Endodermal cell (in vitro differentiated cells): ENCODE measurements at regions not wholly inside any gene's neighbourhood (a gene's known extent, or its start where the extent isn't known, plus 50 kb on each side); places are given as distances from the start of the nearest gene placed in this dataset.

ENCODE experiments used
- DNase-seq: peaks from one replicate; pipeline ENCODE4 v3.0.0-alpha.2; 2017
- H3K27ac ChIP-seq: 2 replicates; pipeline ENCODE4 v1.5.1; 2013; ENCODE audit warnings: mild to moderate bottlenecking, low read depth, low read length, moderate library complexity
- H3K27me3 ChIP-seq: 2 replicates; pipeline ENCODE4 v1.6.1; 2013; ENCODE audit warnings: mild to moderate bottlenecking, low read length, moderate library complexity; ENCODE audit not compliant: insufficient read depth, control insufficient read depth, poor library complexity, severe bottlenecking
- H3K36me3 ChIP-seq: 2 replicates; pipeline ENCODE4 v1.7.0; 2013; ENCODE audit warnings: mild to moderate bottlenecking, low read length, moderate library complexity; ENCODE audit not compliant: control insufficient read depth, insufficient read depth
- H3K4me1 ChIP-seq: one replicate; pipeline ENCODE4 v1.7.0; 2013; ENCODE audit warnings: low read length; ENCODE audit not compliant: control insufficient read depth, insufficient read depth
- H3K4me3 ChIP-seq: 2 replicates; pipeline ENCODE4 v1.5.1; 2013; ENCODE audit warnings: mild to moderate bottlenecking, low read length, moderate library complexity
- H3K9ac ChIP-seq: 2 replicates; pipeline ENCODE4 v1.6.1; 2013; ENCODE audit warnings: mild to moderate bottlenecking, low read length, moderate library complexity; ENCODE audit not compliant: poor library complexity, severe bottlenecking; ENCODE audit errors: extremely low read depth
- H3K9me3 ChIP-seq: 2 replicates; pipeline ENCODE4 v1.6.1; 2013; ENCODE audit warnings: mild to moderate bottlenecking, low read length, moderate library complexity; ENCODE audit not compliant: control insufficient read depth
- H3K27ac Mint-ChIP-seq: 2 replicates; pipeline ENCODE4 v1.8.0; 2020; ENCODE audit warnings: mixed read lengths
- H3K27me3 Mint-ChIP-seq: 2 replicates; pipeline ENCODE4 v1.8.0; 2021; ENCODE audit warnings: mild to moderate bottlenecking, mixed read lengths; ENCODE audit not compliant: insufficient read depth
- H3K36me3 Mint-ChIP-seq: 2 replicates; pipeline ENCODE4 v1.8.0; 2020; ENCODE audit warnings: low read depth, mixed read lengths
- H3K4me1 Mint-ChIP-seq: 2 replicates; pipeline ENCODE4 v1.8.0; 2020; ENCODE audit warnings: mixed read lengths
- H3K4me3 Mint-ChIP-seq: 2 replicates; pipeline ENCODE4 v1.8.0; 2020; ENCODE audit warnings: mild to moderate bottlenecking, moderate library complexity, mixed read lengths
- H3K9me3 Mint-ChIP-seq: 2 replicates; pipeline ENCODE4 v1.8.0; 2020; ENCODE audit warnings: mild to moderate bottlenecking, mixed read lengths
- WGBS, 2 experiments: methylation state at CpG; one replicate each; pipeline versions ENCODE4 v1.1.5 to v1.1.7; 2013; ENCODE audit warnings: missing lambda C conversion rate in 2 of 2, mixed read lengths in 1 of 2; ENCODE audit not compliant: insufficient coverage in 1 of 2, insufficient read length in 1 of 2; 5-methylcytosine and 5-hydroxymethylcytosine counted together
- TF ChIP-seq, protein P1 (sequence below): fragments of 200-600 bp; sonication (generic); conservative IDR thresholded peaks from 2 replicates; pipeline ENCODE4 v1.5.0; 2021; ENCODE audit warnings: antibody characterized with exemption, mild to moderate bottlenecking

DNA sequence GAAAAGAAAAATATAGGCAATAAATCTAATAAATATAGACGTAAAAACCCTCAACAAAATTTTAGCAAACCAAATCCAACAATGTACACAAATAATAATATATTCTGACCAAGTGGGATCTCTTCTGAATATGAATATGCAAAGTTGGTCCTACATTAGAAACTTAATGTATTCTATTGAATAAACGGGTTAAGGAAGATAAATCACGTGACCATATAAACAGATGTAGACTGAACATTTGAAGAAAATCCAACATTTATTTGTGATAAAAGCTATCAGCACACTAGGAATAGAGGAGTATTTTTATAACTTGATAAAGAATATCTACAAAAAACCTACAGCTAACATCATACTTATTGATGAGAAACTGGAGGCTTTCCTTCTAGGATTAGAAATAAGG, 502.8 kb upstream of the KIF2B start:
- Mint-ChIP-seq H3K4me1 (no peaks in the 10 kb centered on the region), H3K4me3 (no peak overlapping the region), H3K27ac (no peak overlapping the region), H3K36me3 (peaks cover 3% of the 10 kb centered on the region), H3K27me3 (no peaks in the 10 kb centered on the region), H3K9me3 (peaks cover 12% of the 10 kb centered on the region)
- Histone ChIP-seq H3K4me3 (no peak overlapping the region), H3K4me1 (no peaks in the 10 kb centered on the region), H3K9ac (no peak overlapping the region), H3K9me3 (peaks cover 9% of the 10 kb centered on the region), H3K27ac (no peak overlapping the region), H3K27me3 (no peaks in the 10 kb centered on the region), H3K36me3 (no peaks in the 10 kb centered on the region)
- no peak for DNase-seq
- 100% methylated on average over 3 of the region's 3 CpGs; no CpG with 5 or more reads in 1 of the 2 experiments for WGBS, 2 experiments
- TF ChIP-seq, protein P1, sequence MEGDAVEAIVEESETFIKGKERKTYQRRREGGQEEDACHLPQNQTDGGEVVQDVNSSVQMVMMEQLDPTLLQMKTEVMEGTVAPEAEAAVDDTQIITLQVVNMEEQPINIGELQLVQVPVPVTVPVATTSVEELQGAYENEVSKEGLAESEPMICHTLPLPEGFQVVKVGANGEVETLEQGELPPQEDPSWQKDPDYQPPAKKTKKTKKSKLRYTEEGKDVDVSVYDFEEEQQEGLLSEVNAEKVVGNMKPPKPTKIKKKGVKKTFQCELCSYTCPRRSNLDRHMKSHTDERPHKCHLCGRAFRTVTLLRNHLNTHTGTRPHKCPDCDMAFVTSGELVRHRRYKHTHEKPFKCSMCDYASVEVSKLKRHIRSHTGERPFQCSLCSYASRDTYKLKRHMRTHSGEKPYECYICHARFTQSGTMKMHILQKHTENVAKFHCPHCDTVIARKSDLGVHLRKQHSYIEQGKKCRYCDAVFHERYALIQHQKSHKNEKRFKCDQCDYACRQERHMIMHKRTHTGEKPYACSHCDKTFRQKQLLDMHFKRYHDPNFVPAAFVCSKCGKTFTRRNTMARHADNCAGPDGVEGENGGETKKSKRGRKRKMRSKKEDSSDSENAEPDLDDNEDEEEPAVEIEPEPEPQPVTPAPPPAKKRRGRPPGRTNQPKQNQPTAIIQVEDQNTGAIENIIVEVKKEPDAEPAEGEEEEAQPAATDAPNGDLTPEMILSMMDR: no peak

DNA sequence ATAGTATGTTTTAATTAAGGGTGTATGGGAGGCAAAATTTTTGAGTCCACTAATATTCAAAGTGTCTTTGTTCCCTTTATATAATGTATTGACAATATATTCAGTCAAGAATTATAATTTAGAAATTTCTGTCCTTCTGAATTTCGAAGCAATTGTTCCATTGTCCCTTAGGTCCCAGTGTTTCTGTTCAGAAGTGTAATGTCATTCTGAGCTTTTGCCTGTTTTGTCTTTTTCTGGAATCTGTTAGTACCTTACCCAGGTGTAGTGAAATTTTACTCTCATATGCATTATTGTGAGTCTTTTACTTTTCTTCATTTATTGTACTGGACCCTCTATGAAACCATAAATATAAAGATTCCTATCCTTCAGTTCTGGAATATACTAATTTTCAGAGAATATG, 505.7 kb upstream of the KIF2B start:
- no peak overlapping the region for H3K27ac ChIP-seq
- Mint-ChIP-seq H3K4me3 (no peak overlapping the region), H3K27ac (no peak overlapping the region), H3K4me1 (no peaks in the 10 kb centered on the region), H3K9me3 (peaks cover 12% of the 10 kb centered on the region), H3K27me3 (no peaks in the 10 kb centered on the region), H3K36me3 (peaks cover 3% of the 10 kb centered on the region)
- 95 to 100% methylated on average over 1 of the region's 1 CpG for WGBS, 2 experiments
- peaks cover 9% of the 10 kb centered on the region for H3K9me3 ChIP-seq
- DNase-seq: no peak
- H3K9ac ChIP-seq: no peak overlapping the region
- H3K4me3 ChIP-seq: no peak overlapping the region
- no peaks in the 10 kb centered on the region for H3K36me3 ChIP-seq
- TF ChIP-seq, protein P1: no peak
- no peaks in the 10 kb centered on the region for H3K4me1 ChIP-seq
- no peaks in the 10 kb centered on the region for H3K27me3 ChIP-seq

DNA sequence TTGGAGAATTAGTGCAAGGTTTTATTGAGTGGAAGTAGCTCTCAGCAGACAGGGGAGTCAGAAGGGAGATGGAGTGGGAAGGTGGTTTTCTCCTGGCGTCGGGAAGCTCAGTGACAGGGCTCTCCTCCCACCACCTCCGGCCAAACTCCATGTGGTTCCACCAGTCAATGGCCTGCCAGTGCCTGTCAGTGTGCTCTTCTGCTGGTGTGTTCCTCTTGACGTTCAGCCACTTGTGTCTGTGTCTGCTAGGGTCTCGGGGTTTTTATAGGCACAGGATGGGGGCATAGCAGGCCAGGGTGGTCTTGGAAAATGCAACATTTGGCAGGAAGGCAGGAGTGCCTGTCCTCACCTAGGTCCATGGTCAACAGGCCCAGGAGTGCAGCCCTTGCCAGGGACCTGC, 506.7 kb upstream of the KIF2B start:
- no peak overlapping the region for H3K27ac Mint-ChIP-seq
- H3K4me1 Mint-ChIP-seq: no peaks in the 10 kb centered on the region
- no peak for DNase-seq
- Histone ChIP-seq H3K4me1 (no peaks in the 10 kb centered on the region), H3K36me3 (no peaks in the 10 kb centered on the region), H3K27me3 (no peaks in the 10 kb centered on the region), H3K9ac (no peak overlapping the region), H3K4me3 (no peak overlapping the region), H3K27ac (no peak overlapping the region), H3K9me3 (peaks cover 9% of the 10 kb centered on the region)
- no peak overlapping the region for H3K4me3 Mint-ChIP-seq
- TF ChIP-seq, protein P1: no peak
- H3K9me3 Mint-ChIP-seq: peaks cover 12% of the 10 kb centered on the region
- 89 to 100% methylated on average over 2 to 5 of the region's 5 CpGs for WGBS, 2 experiments
- H3K36me3 Mint-ChIP-seq: peaks cover 3% of the 10 kb centered on the region
- H3K27me3 Mint-ChIP-seq: no peaks in the 10 kb centered on the region
